B cell (primary cell): ENCODE measurements at regions not wholly inside any gene's neighbourhood (a gene's known extent, or its start where the extent isn't known, plus 50 kb on each side); places are given as distances from the start of the nearest gene placed in this dataset.

Experiments used
- ATAC-seq: fragments of 200-7000 bp; cut with Tn5 transposase; one replicate; pipeline ENCODE4 v1.10.0; 2021; ENCODE audit warnings: low read depth, mild to moderate bottlenecking, moderate number of reproducible peaks, moderate library complexity
- CTCF ChIA-PET: fragments of 350-600 bp; sonication (Branson Sonifier 250); formaldehyde crosslinking; loops from one replicate; lab custom pipeline; 2021; ENCODE audit warnings: antibody characterized with exemption, inconsistent platforms; lab: Charles Lee
- POLR2A ChIA-PET: fragments of 350-600 bp; sonication (Branson Sonifier 250); formaldehyde crosslinking; loops from one replicate; lab custom pipeline; 2021; ENCODE audit warnings: antibody characterized with exemption; lab: Charles Lee
- DNase-seq: peaks from one replicate; pipeline ENCODE4 v3.0.0; 2013
- H2AFZ ChIP-seq: 2 replicates; pipeline ENCODE4 v1.6.1; 2012; ENCODE audit warnings: mild to moderate bottlenecking, low read depth, low read length; ENCODE audit not compliant: insufficient read depth, poor library complexity, severe bottlenecking
- H3K27ac ChIP-seq, 2 donors: 1 replicate in 1 of 2; 2 replicates in 1 of 2; pipeline ENCODE4 v1.5.1; 2012 to 2013; ENCODE audit warnings: low read length in 2 of 2, mild to moderate bottlenecking in 2 of 2, moderate library complexity in 1 of 2
- H3K27me3 ChIP-seq, 4 experiments: fragments of 200-600 bp in 1 of 4; sonication (generic) in 1 of 4; replicated peaks in 1 of 4; 1 replicate in 2 of 4; 2 replicates in 2 of 4; pipeline versions ENCODE4 v1.6.1 to v1.7.0; 2013 to 2016; ENCODE audit warnings: low read length in 3 of 4, mild to moderate bottlenecking in 2 of 4, mixed read lengths in 1 of 4, moderate library complexity in 1 of 4; ENCODE audit not compliant: insufficient read depth in 4 of 4, control insufficient read depth in 3 of 4; ENCODE audit errors: control extremely low read depth in 1 of 4
- H3K36me3 ChIP-seq, 2 experiments: replicated peaks in 1 of 2; 1 replicate in 1 of 2; 2 replicates in 1 of 2; pipeline versions ENCODE4 v1.6.1 to v1.7.1; 2013; ENCODE audit warnings: low read length in 1 of 2; ENCODE audit not compliant: insufficient read depth in 2 of 2, control insufficient read depth in 1 of 2; ENCODE audit errors: control extremely low read depth in 1 of 2, extremely low read depth in 1 of 2
- H3K4me1 ChIP-seq, 2 donors: fragments of 200-600 bp in 1 of 2; sonication (generic) in 1 of 2; 1 replicate in 1 of 2; 2 replicates in 1 of 2; pipeline versions ENCODE4 v1.5.1 to v1.6.1; 2013 to 2017; ENCODE audit warnings: low read length in 2 of 2; ENCODE audit not compliant: control insufficient read depth in 2 of 2, insufficient read depth in 2 of 2
- H3K4me2 ChIP-seq: replicated peaks from 2 replicates; pipeline ENCODE3; 2012; ENCODE audit warnings: mild to moderate bottlenecking, low read depth, low read length; ENCODE audit not compliant: poor library complexity, severe bottlenecking
- H3K4me3 ChIP-seq, 5 experiments: fragments of 200-600 bp in 1 of 5; sonication (generic) in 1 of 5; 1 replicate in 3 of 5; 2 replicates in 2 of 5; pipeline versions ENCODE4 v1.5.1 to v1.7.0; 2011 to 2016; ENCODE audit warnings: low read length in 4 of 5, mild to moderate bottlenecking in 4 of 5, low read depth in 2 of 5, control low read depth in 1 of 5, moderate library complexity in 1 of 5; ENCODE audit not compliant: insufficient read depth in 1 of 5; ENCODE audit errors: control extremely low read depth in 1 of 5, extremely low read depth in 1 of 5
- H3K79me2 ChIP-seq: fragments of 200-600 bp; sonication (generic); one replicate; pipeline ENCODE4 v1.6.0; 2016; ENCODE audit warnings: low read length; ENCODE audit not compliant: control insufficient read depth, insufficient read depth
- H3K9ac ChIP-seq: fragments of 200-600 bp; sonication (generic); 2 replicates; pipeline ENCODE4 v1.6.1; 2017; ENCODE audit warnings: mild to moderate bottlenecking, low read length, moderate library complexity
- H3K9me3 ChIP-seq, 3 donors: one replicate each; pipeline versions ENCODE4 v1.6.1 to v1.7.1; 2013; ENCODE audit warnings: low read length in 2 of 3; ENCODE audit not compliant: control insufficient read depth in 2 of 3, insufficient read depth in 1 of 3; ENCODE audit errors: control extremely low read depth in 1 of 3
- H4K20me1 ChIP-seq: 2 replicates; pipeline ENCODE4 v1.6.0; 2012; ENCODE audit warnings: mild to moderate bottlenecking, low read length; ENCODE audit not compliant: insufficient read depth, control insufficient read depth, poor library complexity, severe bottlenecking
- H3K27ac Mint-ChIP-seq: one replicate; pipeline ENCODE4 v1.8.0; 2021; ENCODE audit warnings: mixed read lengths
- H3K27me3 Mint-ChIP-seq: one replicate; pipeline ENCODE4 v1.8.0; 2021; ENCODE audit warnings: mixed read lengths
- H3K4me1 Mint-ChIP-seq: one replicate; pipeline ENCODE4 v1.8.0; 2021; ENCODE audit warnings: mixed read lengths
- H3K4me3 Mint-ChIP-seq: one replicate; pipeline ENCODE4 v1.8.0; 2021; ENCODE audit warnings: mixed read lengths
- H3K9me3 Mint-ChIP-seq: one replicate; pipeline ENCODE4 v1.8.0; 2022; ENCODE audit warnings: mixed read lengths; ENCODE audit not compliant: insufficient read depth
- CTCF ChIP-seq: fragments of 200-600 bp; IDR thresholded peaks from one replicate; pipeline ENCODE4 v1.8.0; 2022; ENCODE audit warnings: antibody characterized with exemption, mild to moderate bottlenecking
- EZH2 ChIP-seq: IDR thresholded peaks from 2 replicates; pipeline ENCODE4 v1.6.1; 2012; ENCODE audit warnings: borderline replicate concordance, low read depth, mild to moderate bottlenecking, moderate library complexity, low read length; ENCODE audit not compliant: insufficient read depth, poor library complexity, severe bottlenecking
- WGBS: methylation state at CpG from one replicate; pipeline ENCODE4 v1.1.5; 2013; ENCODE audit warnings: missing lambda C conversion rate; ENCODE audit not compliant: insufficient coverage; 5-methylcytosine and 5-hydroxymethylcytosine counted together
- intact Hi-C: fragments of 100-400 bp; cut with micrococcal nuclease; formaldehyde crosslinking; loops from one replicate; pipeline ENCODE4 v1.10.0; 2022

DNA sequence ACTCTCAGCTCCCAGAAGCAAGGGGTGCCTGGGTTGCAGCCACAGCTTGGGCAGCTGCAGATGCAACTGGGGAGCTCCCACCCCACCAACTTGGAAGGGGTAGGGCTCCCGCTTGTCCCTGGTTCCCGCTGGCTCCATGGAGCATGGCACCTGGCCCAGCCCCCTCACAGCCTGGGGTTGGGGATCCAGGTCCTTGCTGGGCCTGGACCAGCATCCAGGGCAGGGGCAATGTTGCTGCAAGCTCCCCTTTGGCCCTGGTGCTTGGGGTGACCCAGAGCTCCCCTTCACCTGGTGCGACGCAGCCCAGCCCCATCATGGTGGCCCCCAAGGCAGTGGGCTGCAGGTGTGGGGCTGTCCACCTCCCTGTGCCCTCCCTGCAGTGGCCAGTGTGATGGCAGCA is 99.6 kb upstream of the FRMD4B start:
- no peak for DNase-seq
- no peak for ATAC-seq
- H3K79me2 ChIP-seq = no peaks in the 10 kb centered on the region
- ChIA-PET POLR2A (no interaction called here), CTCF (no interaction called here)
- no peaks in the 10 kb centered on the region for H3K27me3 ChIP-seq
- no peak overlapping the region for H2AFZ ChIP-seq
- no peak overlapping the region for H3K27ac ChIP-seq
- Mint-ChIP-seq H3K9me3 (peaks cover 3% of the 10 kb centered on the region), H3K4me3 (no peak overlapping the region), H3K4me1 (no peaks in the 10 kb centered on the region), H3K27ac (no peak overlapping the region), H3K27me3 (peaks cover 11% of the 10 kb centered on the region)
- H3K9me3 ChIP-seq = peaks cover 0 to 14% (median 0%) of the 10 kb centered on the region in 3 donors
- no peak overlapping the region for H3K4me3 ChIP-seq
- H4K20me1 ChIP-seq = no peaks in the 10 kb centered on the region
- no peak overlapping the region for H3K4me2 ChIP-seq
- TF ChIP-seq EZH2 (no peak), CTCF (no peak)
- H3K4me1 ChIP-seq = no peaks in the 10 kb centered on the region
- 93% methylated on average over 4 of the region's 4 CpGs for WGBS
- H3K9ac ChIP-seq = no peak overlapping the region
- H3K36me3 ChIP-seq = no peaks in the 10 kb centered on the region
- intact Hi-C loops = no loop called here

- Histone ChIP-seq H3K9me3 (peaks cover 0 to 14% (median 0%) of the 10 kb centered on the region in 3 donors), H3K36me3 (no peaks in the 10 kb centered on the region), H3K27me3 (no peaks in the 10 kb centered on the region), H3K4me2 (no peak overlapping the region), H3K4me1 (no peaks in the 10 kb centered on the region), H3K27ac (no peak overlapping the region), H3K79me2 (no peaks in the 10 kb centered on the region), H4K20me1 (no peaks in the 10 kb centered on the region), H3K4me3 (no peak overlapping the region), H2AFZ (no peak overlapping the region), H3K9ac (no peak overlapping the region)
- ChIA-PET CTCF (interaction anchor here (0.7 kb wide), 1 partner anchor 13 kb away, joined by 3 read pairs; no protein-coding TSS in a partner anchor), POLR2A (no interaction called here)
- no peak for DNase-seq
- TF ChIP-seq EZH2 = no peak
- no peak for TF ChIP-seq CTCF
- intact Hi-C loops = no loop called here
- no peak overlapping the region for H3K4me3 Mint-ChIP-seq
- H3K4me1 Mint-ChIP-seq = no peaks in the 10 kb centered on the region
- WGBS = 77% methylated on average over 6 of the region's 6 CpGs
- H3K27me3 Mint-ChIP-seq = peaks cover 11% of the 10 kb centered on the region
- no peak overlapping the region for H3K27ac Mint-ChIP-seq
- peaks cover 3% of the 10 kb centered on the region for H3K9me3 Mint-ChIP-seq
- no peak for ATAC-seq
These were observed 98.9 kb upstream of the FRMD4B start for GRCh38 chr3:69484507-69485393.
